GM12864 (cell line): ENCODE measurements at regions not wholly inside any gene's neighbourhood (a gene's known extent, or its start where the extent isn't known, plus 50 kb on each side); places are given as distances from the start of the nearest gene placed in this dataset.
"Not testable (repeated sequence)": the region's sequence is repeated elsewhere in the genome, so short reads cannot be mapped to it uniquely, and the experiment has no call there.

Experiments used
- DNase-seq: peaks from one replicate; pipeline ENCODE4 v3.0.0-alpha.2; 2011; ENCODE audit warnings: low read depth
- H3K4me3 ChIP-seq: 2 replicates; pipeline ENCODE4 v1.5.1; 2011; ENCODE audit warnings: mild to moderate bottlenecking, low read depth, low read length, control low read depth
- CTCF ChIP-seq: IDR thresholded peaks from 2 replicates; pipeline ENCODE4 v1.5.1; 2011; ENCODE audit warnings: low read depth, mild to moderate bottlenecking, moderate library complexity, low read length, control low read depth, inconsistent platforms; ENCODE audit errors: missing control alignments

GRCh38 chr4:124061413-124061812 lies 651.1 kb downstream of the ANKRD50 start:
- no peak for TF ChIP-seq CTCF
- H3K4me3 ChIP-seq: no peak overlapping the region
- no peak for DNase-seq

DNA sequence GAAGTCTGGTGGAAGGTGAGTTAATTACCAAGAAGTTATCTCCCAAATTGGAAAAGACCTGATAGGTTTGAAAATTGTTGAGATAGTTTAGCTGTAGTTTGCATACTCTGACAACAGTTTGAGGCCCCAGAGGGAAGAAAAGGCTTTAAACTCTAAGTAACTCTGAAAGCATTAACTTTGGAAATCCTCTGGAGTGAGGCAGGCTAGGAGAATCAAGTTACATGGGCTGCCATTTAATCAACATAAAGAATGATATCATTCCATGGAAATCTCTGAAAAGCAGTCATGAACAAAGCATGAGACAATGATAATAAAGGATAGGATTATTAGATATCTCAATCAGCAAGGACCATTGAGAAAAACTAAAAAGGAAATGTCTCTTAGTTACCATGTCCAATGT lies 647.1 kb downstream of the ANKRD50 start:
- DNase-seq: no peak
- no peak for TF ChIP-seq CTCF
- no peak overlapping the region for H3K4me3 ChIP-seq

DNA sequence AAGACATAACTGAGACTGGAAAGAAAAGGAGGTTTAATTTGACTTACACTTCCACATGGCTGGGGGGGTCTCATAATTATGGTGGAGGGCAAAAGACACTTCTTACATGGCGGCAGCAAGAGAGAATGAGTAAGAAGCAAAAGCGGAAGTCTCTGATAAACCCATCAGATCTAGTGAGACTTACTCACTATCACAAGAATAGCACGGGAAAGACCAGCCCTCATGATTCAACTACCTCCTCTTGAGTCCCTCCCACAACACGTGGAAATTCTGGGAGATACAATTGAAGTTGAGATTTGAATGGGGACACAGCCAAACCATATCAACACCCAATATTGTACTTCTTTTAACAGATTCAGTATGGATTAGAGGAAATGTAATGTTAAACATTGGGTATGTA lies 646.6 kb downstream of the ANKRD50 start:
- DNase-seq: no peak
- TF ChIP-seq CTCF: no peak
- no peak overlapping the region for H3K4me3 ChIP-seq

- no peak for TF ChIP-seq CTCF
- DNase-seq: no peak
- no peak overlapping the region for H3K4me3 ChIP-seq
Measured at GRCh38 chr4:124066595-124066994, 645.9 kb downstream of the ANKRD50 start.

- no peak for TF ChIP-seq CTCF
- H3K4me3 ChIP-seq: no peak overlapping the region
- no peak for DNase-seq
Measured at GRCh38 chr4:124067046-124067445, 645.5 kb downstream of the ANKRD50 start.

DNA sequence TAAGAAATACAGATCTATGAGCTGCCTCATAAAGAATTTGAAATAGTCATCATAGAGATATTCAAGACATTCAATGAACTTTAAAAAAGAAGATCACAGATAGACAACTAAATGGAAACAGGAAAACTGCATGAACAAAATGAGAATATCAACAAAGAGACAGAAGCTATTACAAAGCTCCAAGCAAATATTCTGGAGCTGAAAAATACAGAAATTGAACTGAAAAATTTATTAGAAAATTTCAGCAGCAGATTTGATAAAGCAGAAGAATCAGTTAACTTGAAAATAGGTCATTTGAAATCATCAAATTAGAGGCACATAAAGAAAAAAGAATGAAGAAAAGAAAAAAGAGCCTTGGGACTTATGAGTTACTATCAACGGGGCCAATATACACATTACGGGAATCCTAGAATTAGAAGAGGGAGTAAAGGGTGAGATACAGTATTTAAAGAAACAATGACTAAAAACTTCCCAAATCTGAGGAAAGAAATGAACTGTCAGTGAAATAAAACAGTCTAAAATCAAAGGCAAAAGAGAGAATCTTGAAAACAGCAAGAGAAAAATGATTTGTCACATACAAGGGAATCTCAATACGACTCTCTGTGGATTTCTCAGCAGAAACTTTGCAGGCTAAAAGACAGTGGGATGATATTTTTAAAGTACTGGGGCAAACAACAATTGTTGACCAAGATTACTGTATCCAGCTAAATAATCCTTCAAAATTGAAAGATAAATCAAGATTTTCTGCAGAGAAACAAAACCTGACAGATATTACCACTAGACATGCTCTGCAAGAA lies 641.6 kb downstream of the ANKRD50 start:
- no peak for TF ChIP-seq CTCF
- no peak for DNase-seq
- no peak overlapping the region for H3K4me3 ChIP-seq

DNA sequence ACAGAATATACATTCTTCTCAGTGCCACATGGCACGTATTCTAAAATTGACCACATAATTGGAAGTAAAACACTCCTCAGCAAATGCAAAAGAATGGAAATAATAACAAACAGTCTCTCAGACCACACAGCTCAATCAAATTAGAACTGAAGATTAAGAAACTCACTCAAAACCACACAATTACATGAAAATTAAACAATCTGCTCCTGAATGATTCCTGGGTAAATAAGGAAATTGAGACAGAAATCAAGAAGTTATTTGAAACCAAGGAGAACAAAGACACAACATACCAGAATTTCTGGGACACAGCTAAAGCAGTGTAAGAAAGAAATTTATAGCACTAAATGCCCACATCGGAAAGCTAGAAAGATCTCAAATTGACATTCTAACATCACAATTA lies 637.3 kb downstream of the ANKRD50 start:
- not testable (repeated sequence) for DNase-seq

More for the DNA sequence above, 637.3 kb downstream of the ANKRD50 start:
- H3K4me3 ChIP-seq: not testable (repeated sequence)
